RWPE2 (cell line): ENCODE measurements at regions not wholly inside any gene's neighbourhood (a gene's known extent, or its start where the extent isn't known, plus 50 kb on each side); places are given as distances from the start of the nearest gene placed in this dataset.

ENCODE experiments used
- ATAC-seq: fragments of 200-7000 bp; cut with Tn5 transposase; 3 replicates; pipeline ENCODE4 v1.9.1; 2021; ENCODE audit warnings: low read depth
- DNase-seq: peaks from one replicate; pipeline ENCODE4 v3.0.0-alpha.2; 2020; ENCODE audit warnings: low spot score
- H3K27ac ChIP-seq: fragments of 450-650 bp; 2 replicates; pipeline ENCODE4 v1.5.1; 2017; ENCODE audit warnings: mild to moderate bottlenecking; ENCODE audit not compliant: poor library complexity, severe bottlenecking
- H3K27me3 ChIP-seq: fragments of 250-450 bp; sonication (Bioruptor Pico); 2 replicates; pipeline ENCODE4 v1.5.1; 2021; ENCODE audit warnings: mild to moderate bottlenecking, moderate library complexity; ENCODE audit not compliant: insufficient read depth, poor library complexity, severe bottlenecking
- H3K36me3 ChIP-seq: fragments of 250-450 bp; sonication (Bioruptor Pico); 2 replicates; pipeline ENCODE4 v1.5.1; 2020; ENCODE audit warnings: low read depth, mild to moderate bottlenecking, moderate library complexity
- H3K4me1 ChIP-seq: fragments of 250-450 bp; sonication (Bioruptor Pico); 2 replicates; pipeline ENCODE4 v1.5.1; 2021; ENCODE audit warnings: mild to moderate bottlenecking, moderate library complexity; ENCODE audit not compliant: insufficient read depth, poor library complexity, severe bottlenecking
- H3K4me3 ChIP-seq: fragments of 250-450 bp; sonication (Bioruptor Pico); 2 replicates; pipeline ENCODE4 v1.5.1; 2021; ENCODE audit warnings: mild to moderate bottlenecking, moderate library complexity; ENCODE audit not compliant: severe bottlenecking
- H3K9me3 ChIP-seq: fragments of 250-450 bp; sonication (Bioruptor Pico); 2 replicates; pipeline ENCODE4 v1.5.1; 2021; ENCODE audit warnings: mild to moderate bottlenecking, moderate library complexity; ENCODE audit not compliant: severe bottlenecking
- TF ChIP-seq, protein P1 (sequence below): fragments of 450-650 bp; IDR thresholded peaks from one replicate; pipeline ENCODE4 v1.5.1; 2017; ENCODE audit warnings: mild to moderate bottlenecking, moderate library complexity; ENCODE audit not compliant: poor library complexity, severe bottlenecking

DNA sequence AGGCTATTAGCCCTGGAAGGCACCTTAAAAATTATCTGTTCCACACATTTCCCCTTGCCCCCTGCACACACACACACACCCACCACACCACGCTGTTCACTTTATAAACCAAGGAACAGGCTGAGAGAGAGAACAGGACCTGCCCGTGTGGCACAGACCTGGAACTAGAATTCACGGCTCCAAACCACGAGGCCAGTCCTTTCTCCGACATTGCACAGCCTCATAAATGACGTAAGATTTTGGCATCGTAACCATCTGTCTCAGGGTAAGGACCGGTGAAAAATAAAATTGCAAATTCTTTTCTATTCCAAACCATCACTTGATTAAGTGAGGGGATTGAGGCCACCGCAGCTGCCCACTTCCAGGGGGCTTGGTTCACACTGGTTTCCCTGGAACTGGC, 330.3 kb downstream of the BCOR start:
- no peak for ATAC-seq
- Histone ChIP-seq H3K4me1 (no peaks in the 10 kb centered on the region), H3K27ac (no peak overlapping the region), H3K9me3 (no peaks in the 10 kb centered on the region), H3K36me3 (no peaks in the 10 kb centered on the region), H3K4me3 (no peak overlapping the region), H3K27me3 (no peaks in the 10 kb centered on the region)
- TF ChIP-seq, protein P1, sequence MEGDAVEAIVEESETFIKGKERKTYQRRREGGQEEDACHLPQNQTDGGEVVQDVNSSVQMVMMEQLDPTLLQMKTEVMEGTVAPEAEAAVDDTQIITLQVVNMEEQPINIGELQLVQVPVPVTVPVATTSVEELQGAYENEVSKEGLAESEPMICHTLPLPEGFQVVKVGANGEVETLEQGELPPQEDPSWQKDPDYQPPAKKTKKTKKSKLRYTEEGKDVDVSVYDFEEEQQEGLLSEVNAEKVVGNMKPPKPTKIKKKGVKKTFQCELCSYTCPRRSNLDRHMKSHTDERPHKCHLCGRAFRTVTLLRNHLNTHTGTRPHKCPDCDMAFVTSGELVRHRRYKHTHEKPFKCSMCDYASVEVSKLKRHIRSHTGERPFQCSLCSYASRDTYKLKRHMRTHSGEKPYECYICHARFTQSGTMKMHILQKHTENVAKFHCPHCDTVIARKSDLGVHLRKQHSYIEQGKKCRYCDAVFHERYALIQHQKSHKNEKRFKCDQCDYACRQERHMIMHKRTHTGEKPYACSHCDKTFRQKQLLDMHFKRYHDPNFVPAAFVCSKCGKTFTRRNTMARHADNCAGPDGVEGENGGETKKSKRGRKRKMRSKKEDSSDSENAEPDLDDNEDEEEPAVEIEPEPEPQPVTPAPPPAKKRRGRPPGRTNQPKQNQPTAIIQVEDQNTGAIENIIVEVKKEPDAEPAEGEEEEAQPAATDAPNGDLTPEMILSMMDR: no peak
- DNase-seq: no peak

GRCh38 chrX:39769748-39770147, 328.0 kb downstream of the BCOR start:
- H3K27ac ChIP-seq: no peak overlapping the region
- H3K9me3 ChIP-seq: no peaks in the 10 kb centered on the region
- DNase-seq (no peak), ATAC-seq (no peak)
- H3K4me3 ChIP-seq: no peak overlapping the region
- TF ChIP-seq, protein P1: no peak
- no peaks in the 10 kb centered on the region for H3K36me3 ChIP-seq
- no peaks in the 10 kb centered on the region for H3K4me1 ChIP-seq
- H3K27me3 ChIP-seq: no peaks in the 10 kb centered on the region

- no peaks in the 10 kb centered on the region for H3K4me1 ChIP-seq
- ATAC-seq (no peak), DNase-seq (no peak)
- H3K4me3 ChIP-seq: no peak overlapping the region
- TF ChIP-seq, protein P1: no peak
- no peak overlapping the region for H3K27ac ChIP-seq
- H3K36me3 ChIP-seq: no peaks in the 10 kb centered on the region
- no peaks in the 10 kb centered on the region for H3K27me3 ChIP-seq
- no peaks in the 10 kb centered on the region for H3K9me3 ChIP-seq
These were observed 326.7 kb downstream of the BCOR start for GRCh38 chrX:39771089-39771488.

- Histone ChIP-seq H3K27ac (no peak overlapping the region), H3K4me3 (no peak overlapping the region), H3K27me3 (no peaks in the 10 kb centered on the region), H3K4me1 (no peaks in the 10 kb centered on the region), H3K9me3 (no peaks in the 10 kb centered on the region), H3K36me3 (no peaks in the 10 kb centered on the region)
- ATAC-seq (no peak), DNase-seq (no peak)
- TF ChIP-seq, protein P1: no peak
These were observed 325.5 kb downstream of the BCOR start for GRCh38 chrX:39772057-39772832.

- Histone ChIP-seq H3K4me3 (no peak overlapping the region), H3K9me3 (no peaks in the 10 kb centered on the region), H3K4me1 (no peaks in the 10 kb centered on the region), H3K27me3 (no peaks in the 10 kb centered on the region), H3K27ac (no peak overlapping the region), H3K36me3 (no peaks in the 10 kb centered on the region)
- no peak for ATAC-seq
- no peak for DNase-seq
- TF ChIP-seq, protein P1: no peak
These were observed 324.6 kb downstream of the BCOR start for GRCh38 chrX:39773150-39773549.
